DMS153 (cell line): ENCODE measurements at regions not wholly inside any gene's neighbourhood (a gene's known extent, or its start where the extent isn't known, plus 50 kb on each side); places are given as distances from the start of the nearest gene placed in this dataset.
A peak's percentile ranks its signal among the peaks of the same experiment; 100 is the strongest.

Experiments
- DNase-seq: peaks from one replicate; lab custom pipeline; 2025; lab: John Stamatoyannopoulos, UW

DNA sequence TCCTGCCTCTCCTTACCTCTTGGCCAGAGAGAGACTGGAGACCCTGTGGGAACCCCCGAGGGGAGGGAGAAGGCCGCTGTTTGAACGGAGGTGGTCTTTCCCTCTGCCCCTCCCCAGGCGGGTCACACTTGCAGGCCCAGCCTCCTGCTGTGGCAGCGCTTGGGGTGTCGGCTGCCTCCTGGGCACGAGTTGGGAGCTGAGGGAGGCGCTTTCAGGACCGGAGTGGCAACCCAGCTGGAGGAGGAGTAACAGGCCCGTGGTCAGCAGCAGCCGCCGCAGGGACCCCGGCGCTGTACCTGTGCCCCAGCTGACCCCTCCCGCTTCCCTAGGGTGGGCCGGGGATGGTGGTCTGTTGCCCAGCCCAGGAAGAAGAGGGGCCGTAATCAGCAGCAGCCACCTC lies 278.3 kb downstream of the SEC14L1 start:
- DNase-seq = no peak

DNA sequence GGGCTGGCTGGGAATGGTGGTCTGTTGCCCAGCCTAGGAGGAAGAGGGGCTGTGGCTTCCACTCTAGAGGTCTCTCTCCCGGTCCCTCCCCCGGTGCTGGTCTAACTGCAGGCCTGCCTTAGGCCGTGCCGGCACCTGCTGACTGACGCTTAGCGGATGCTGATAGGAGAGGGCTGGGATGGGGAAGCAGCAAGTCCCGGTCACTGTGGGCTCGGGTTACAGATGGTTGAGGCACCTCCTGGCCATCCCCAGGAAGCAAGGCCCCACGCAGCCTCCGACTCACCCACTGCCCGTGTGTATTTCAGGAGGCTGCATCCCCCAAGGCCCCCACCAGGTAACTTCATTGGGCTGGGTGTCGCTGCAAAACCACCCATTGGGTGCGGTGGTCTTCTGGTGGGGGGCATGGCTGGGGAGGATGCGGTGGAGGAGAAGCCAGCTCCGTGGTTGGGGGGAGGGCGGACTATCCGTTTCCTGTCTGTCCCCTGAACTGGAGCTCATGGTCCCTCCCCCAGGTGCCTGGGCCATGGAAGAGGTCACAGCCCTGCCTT lies 278.9 kb downstream of the SEC14L1 start:
- peak; percentile 79 for DNase-seq

DNA sequence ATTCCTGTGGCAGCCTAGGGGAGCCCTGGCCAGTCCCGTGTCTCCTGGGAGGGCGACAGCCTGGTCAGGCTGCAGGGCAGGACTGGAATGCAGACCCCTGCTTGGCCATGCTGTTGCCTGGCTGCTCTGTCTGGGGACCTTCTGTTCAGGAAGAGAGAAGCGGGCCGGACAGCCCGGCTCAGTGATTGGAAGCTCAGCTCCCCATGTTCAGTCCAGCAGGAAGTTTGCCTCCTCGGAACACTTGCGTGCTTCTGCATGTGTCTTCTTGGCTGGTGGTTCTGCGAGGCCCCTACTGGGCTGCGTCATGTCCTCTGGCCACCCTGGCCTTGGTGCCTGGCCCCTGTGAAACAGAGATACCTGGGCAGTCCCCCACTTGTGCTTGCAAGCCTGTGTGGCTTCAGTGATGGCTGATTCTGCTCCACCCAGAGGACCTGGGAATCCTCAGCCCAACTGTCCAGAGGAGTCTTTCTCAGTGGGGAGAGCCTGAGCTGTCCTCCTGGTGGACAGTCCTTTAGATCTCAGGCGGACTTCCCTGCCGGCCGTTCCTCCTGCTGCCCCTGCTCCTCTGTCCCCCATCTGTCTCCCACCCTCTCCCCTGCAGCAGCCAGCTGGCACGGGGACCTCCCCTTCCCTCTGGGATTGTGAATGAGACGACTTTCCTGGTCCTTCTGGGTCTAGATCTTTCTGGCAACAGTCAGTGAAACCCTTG lies 279.5 kb downstream of the SEC14L1 start:
- no peak for DNase-seq

DNA sequence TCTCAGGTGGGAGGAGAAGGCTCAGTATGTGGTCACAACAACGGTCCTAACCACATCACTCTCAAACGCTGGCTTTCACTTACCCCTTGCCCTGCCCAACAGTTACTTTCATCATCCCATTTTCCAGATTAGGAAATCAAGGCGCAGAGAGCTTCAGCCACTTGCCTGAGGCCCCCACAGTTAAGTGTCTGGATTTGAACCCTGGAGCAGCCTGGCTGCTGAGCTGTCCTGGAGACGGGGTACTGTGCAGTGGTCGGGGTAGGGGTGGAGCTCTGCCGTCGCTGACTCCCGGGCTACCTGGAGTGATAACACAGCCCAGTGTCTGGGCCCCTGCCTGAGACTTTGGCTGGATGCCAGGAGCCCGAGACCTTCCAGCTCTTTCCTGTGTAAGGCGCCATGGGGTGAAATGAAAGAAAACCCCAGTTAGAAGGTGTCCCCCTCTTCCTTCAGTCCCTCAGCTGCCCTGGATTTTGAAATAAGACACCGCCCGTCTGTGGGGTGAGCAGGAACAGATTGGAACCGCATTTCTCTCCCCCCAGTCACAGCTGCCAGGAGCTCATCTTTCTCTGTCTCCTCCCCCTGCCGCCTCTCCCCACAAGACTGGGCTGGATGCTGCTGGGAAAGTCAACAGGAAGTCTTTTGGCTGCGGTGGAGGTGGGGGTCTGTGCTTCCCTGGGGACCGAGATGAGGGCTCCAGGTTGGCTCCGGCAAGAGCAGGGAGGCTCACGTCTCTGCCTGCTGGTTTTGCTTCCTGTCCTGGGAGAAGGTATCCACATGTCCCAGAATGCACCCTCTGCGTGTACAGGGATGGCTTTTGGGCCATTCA lies 280.2 kb downstream of the SEC14L1 start:
- peak; percentile 96 for DNase-seq

DNA sequence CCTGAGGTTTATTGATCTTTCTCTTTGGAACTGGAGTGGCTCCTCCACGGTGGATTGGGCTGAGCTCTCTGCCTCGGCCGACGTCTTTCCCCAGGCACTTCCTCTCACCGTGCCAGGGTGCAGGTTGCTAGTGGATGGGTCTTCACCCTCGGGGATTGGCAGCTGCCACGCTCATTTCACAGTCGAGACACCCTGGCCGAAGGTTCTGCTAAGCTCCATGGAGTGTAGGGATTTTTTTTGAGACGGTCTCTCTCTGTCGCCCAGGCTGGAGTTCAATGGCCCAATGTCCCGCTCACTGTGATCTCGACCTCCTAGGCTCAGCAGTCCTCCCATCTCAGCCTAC lies 280.8 kb downstream of the SEC14L1 start:
- no peak for DNase-seq

DNA sequence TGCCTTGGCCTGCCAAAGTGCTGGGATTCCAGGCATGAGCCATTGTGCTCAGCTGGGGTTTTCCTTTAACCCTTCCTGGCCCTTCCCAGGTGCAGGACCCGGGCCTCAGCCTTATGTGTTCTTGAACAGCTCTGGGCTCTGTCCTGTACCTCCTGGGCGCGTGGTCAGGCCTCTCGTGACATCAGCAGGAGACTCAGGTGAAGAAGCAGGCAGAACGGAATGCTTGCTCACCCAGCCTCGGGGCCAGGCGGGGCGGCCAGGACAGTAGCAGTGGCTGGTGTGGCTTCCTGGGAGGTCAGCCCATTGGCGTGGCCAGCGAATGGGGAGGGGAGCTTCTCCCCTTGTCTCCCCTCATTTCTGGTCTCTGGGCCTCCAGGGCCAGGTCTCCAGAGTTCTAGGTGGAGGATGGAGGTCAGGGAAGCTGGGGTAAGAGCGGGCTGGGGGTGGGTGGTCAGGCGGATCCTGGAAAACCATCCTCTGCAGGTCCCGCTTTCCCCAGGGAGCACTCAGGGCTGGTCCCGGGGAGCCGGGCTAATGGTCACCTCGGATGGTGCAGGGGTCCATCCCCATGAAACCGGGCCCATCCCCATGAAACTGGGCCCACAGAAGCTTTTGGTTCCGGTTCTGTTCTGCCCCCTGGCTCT lies 281.5 kb downstream of the SEC14L1 start:
- no peak for DNase-seq

DNA sequence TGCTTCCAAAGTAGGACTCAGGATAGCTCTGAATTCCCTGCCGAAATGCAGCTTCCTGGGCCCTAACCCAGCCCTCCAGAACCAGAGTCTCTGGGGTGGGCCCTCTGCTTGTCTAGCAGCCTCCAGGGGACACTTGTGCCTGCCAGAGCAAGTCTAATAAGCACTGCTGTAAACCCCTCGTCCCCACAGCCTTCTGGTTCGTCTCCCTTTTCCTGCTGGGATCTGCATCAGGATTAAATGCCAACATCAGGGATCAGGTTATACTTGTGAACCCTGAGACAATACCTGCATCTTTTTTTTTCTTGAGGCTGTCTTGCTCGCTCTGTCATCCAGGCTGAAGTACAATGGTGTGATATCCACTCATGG lies 282.0 kb downstream of the SEC14L1 start:
- DNase-seq = no peak

DNA sequence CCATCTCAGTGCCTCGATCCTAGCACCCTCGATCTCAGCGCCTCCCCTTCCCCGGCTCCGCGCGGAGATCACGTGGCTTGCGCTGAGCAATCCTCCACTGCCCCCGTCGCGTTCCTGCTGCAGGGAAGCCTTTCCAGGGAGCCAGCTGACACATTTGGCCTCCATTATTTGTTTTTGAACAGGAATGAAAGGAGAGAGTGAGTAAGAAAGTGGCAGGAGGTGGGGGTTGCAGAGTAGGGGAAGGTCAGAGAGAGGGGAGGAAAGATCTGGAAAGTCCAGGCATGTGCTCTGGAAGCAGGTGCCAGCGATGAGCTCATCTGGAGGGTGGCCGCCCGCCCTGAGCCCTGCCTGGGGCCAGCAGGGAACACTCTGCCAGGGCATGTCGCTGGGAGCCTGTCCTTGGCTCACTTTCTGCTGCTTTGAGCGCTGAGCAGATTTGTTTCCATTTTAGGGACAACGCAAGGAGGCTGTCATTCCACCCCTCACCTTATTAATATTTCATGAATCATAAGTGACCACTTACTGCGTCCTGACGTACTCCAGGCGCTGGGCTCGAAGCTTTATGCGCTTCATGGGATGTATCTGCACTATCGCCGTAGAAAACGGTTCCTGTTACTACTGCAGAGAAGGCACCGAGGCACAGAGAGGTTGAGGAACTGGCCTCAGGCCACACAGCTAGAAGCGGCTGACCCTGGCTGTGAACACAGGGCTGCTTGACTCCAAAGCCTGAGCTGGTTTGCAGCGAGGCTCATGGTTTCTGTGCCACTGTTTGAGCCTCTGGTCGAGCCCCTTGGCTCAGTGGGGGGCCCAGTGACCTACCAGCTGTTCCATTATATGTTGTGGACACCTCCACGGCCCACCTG lies 283.1 kb downstream of the SEC14L1 start:
- no peak for DNase-seq

DNA sequence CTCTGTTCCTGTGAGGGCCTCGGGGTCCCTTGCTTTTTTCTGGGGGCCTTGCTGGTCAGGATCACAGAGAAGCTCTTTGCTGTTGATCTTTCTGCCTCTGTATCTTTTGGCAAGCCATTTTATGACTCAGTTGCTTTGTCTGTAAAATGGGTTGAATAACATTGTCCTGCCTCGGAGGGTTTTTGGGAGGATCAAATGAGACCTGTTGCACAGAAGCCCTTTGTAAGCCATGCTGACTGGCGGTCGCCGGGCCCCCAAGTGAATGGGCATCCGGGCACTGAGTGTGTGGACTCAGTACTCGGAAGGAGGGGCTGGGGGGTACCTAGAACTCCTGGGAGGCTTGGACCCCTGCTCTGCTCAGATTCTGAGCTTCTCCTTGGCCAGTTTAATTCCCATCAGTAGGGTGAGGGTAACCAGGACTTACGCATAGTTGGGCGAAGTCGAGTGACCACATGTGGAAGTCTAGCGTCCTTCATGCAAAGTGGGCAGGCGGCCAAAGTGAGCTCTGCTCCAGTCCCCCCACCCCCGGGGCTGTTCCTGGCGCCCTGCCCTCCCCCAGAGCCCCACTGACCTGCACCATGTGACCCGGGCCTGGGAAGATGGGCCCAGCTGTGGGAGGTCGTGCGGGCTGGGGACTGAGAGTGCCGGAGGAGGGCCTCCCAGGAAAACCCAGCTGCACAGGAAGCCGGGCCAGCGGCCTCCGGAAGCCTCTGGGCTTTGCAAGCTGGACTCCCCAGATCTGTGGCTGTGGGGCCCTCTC lies 284.0 kb downstream of the SEC14L1 start:
- no peak for DNase-seq

DNA sequence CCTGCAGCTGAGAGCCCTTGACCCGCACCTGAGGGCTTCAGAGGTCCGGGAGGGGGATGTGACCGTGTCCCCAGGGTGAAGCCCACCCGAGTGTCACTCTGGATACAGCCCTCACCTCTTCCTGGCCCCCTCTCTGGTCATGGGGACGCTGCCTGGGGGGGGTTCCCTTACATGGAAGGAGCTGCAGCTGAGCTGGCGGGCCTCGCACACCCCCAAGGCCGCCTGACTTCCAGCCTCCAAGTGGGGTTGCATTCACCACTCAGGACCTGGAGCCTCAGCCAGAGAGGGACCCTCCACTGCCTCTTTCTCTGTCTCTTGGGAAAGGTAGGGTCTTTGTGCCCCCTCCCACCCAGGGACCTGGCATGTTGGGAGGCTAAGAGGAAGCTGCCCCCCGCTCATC lies 284.6 kb downstream of the SEC14L1 start:
- no peak for DNase-seq

DNA sequence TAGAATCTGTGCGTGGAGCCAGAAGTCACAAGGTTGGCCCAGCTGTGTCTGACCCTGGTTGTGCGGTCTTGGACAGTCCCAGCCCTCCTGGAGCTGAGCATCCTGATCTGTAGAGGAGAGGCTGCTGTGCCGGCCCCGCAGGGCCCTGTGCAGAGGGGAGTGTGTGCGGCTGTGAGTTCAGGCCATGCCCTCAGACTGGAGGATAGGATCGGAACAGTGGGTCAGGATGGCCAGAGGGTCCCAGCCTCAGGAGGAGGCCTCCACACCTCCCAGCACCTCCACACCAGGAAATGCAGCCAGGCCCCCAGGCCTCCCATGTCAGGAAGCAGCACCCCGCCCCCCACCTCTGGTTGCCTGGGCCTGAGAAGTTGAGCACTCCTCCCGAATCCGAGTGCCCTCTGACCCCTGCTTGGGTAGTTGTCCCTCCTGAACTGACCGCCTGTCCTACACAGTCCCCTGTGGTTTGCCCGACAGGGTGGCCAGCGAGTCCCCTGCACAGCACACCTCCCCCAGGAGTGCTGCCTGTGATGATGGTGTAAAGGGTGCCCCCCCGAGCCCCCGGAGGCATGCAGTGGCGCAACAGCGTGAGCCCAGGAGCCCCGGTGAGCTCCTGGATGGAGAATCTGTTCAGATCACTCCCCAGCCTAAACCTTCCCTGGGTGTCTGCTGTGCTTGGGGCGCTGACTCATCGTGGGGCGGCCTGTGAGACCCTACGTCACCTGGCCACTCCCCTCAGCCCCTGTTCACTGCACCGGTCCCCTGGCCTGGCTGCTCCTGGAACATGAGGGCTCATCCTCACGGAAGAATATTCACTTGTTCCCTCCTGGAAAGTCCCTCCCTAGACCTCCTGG lies 285.2 kb downstream of the SEC14L1 start:
- no peak for DNase-seq

DNA sequence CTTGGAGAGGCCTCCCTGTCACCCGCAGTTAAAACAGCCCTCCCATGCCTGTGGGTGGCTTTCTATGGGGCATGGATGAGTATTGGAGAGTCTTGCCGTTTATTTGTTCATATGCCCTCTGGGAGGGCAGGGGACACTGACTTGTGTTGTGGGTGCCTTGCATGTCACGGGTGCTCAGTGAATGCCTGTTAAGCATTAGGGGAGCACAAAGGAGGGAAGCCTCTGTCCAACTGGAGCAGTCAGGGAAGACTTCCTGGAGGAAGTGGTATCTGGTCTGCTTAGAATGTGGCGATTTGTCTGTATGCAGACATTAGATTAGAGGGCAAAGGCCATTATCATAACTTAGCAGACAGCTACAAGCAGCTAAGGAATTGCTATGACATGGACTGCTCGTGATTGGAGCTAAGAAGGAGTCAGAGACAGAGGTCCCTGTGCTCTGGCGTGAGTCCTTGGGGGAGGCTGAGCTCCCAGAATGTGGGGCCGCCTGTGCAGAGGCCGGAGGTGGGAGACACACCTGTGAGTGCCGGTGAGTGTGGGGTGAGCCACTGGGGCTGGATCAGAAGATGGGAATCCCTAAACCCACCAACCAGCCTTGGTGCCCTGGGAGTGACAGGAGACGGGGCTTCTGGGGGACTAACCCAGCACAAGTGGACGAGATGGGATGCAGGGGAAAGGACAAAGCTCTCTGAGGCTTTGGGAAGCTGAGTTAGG lies 286.1 kb downstream of the SEC14L1 start:
- DNase-seq = no peak

DNA sequence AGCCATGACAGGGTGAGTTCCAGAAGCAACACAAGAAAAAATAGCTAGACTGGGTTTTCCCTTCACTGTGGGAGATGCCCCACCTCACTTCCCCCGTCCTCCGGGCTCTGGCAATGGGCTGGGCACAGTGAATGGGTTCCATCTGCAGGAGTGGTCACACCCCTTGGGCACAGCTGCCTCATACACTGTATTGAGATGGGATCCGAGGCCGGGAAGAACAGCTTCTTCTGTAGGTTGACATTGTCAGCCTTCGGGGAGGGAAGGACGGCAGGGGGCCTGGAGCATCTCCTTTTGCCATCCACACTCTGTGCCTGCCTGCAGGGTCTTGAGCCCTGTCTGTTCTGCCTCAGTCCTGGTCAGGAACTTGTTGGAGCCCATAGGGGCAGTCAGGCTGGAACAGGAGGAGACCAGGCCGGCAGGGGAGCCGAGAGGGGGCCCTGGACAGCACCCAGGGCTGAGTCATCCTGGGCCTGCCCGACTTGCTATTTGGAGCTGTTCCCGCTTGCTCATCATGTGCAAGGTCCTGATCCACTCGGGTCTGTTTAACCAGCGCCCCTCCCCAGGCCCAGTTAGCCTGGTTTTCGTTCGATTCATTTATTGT lies 286.7 kb downstream of the SEC14L1 start:
- no peak for DNase-seq

DNA sequence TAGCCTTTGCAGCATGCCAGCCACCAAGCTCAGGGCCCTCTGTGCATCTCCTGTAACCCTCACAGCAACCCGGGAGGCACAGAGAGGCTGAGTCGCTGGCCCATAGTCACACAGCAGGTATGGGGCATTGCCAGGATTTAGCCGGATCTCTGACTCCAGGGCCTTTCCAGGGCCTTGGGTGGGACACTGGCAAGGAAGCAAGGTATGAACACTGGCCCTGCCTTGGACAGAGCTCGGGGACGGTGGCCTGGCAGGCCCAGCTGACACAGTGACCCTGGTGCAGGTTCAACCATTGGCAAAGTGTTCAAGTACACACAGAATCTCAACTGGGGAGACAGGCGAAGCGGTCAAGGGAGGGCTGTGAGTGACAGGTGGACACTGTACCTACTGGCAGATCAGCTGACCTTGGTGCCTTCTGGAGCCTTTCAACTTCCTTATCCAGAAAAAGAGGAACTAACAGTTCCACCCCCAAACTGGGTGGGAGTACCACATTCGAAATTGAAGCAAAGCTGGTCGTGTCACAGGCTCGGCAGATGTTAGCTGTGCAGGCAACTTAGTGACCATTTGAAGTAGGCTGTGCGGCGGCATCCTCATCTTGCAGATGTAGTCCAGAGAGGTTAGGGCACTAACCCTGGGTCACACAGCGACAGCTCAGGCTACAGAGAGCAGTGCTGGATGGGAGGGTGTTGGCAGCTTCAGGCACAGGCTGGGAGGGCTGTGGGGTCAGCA lies 287.4 kb downstream of the SEC14L1 start:
- no peak for DNase-seq

DNA sequence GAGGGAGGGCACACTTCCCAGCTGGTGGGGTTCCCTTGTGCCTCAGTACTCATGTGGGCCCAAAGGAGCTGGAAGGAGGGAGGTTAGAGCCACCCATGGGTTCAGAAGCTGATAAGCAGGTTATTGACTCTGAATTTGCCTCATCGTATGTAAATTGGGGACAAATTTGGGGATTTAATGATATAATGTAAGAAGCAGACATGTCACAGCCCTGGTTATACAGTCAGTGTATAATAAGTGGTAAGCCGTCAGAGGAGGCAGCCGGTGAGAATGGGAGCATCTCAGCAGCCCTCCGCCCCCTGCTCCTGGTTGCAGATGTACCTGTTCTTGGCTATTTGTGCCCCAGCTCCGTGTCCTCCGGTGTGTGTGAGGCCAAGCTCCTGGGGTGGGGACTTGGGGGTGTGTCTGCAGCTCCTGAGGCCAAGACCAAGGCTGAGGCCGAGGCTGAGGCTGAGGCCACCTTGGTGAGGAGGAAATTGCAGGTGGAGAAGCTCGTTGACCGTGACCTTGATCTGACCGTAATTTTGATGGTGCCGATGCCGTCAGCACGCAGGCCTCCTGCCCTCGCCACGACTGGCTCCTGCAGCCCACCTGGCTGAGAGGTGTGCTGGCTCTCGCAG lies 288.1 kb downstream of the SEC14L1 start:
- no peak for DNase-seq

DNA sequence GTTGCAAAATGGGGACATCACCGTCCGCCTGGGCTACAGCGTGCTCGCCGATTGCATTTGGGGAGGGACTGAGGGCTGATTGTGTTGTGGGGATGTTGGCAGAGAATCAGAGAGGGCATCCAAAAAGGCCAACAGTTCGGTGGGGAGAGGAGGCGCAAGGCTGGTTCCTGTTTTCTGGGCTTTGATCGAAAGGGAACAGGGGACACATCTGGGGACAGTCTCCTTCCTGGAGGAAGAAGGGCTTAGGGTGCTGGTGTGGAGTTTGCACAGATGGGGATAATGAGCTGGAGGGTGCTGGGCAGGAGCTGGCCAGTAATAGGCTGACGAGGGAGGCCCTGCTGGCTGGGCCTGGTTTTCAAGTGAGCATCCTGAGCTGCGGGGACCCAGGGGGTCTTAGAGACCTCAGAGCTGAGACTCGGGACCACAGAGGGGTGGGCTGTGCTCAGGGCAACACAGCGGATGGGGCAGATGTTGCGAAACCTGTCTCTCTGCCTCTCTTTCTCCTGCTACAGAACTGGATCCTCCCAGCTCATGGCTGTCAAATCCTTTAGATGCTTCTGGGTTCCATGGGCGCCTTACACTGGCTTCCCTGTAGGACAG lies 288.7 kb downstream of the SEC14L1 start:
- no peak for DNase-seq

DNA sequence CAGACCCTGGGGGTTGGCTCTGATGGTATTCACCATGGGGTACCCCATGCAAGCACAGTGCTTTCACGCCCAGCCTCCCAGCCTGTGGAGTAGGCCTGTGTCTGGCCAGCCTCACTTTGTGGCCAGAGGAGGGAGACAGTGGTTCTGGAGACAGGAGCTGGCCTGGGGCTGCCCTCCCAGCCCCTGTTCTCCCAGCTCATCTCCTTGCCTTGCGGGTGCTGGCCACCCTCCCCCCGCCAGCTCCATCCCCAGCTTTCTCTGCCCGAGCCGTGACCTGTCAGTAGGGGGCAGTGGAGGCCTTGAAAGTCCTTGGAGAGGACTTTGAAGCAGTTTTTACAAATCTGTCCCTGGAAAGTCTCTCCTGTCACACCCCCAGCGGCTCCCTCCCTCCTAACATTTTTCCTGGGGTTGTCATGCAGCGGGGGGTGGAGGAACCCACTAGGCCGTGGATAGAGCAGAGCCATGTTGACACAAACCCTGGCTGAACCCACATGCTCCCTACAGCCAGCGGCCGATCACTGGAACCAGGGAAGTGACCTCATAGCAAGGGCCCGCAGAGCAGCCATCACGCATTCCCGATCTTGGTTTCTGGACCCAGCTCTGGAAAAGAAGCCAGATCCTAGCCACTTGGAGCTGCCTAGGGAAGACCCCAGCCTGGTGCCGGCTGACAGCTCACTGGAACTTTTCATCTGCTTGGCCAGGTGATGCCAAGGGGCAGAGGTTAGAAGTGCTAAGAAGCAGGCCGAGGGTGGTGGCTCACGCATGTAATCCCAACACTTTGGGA lies 289.4 kb downstream of the SEC14L1 start:
- DNase-seq = peak; percentile 33
